ENCODE measurements at regions not wholly inside any gene's neighbourhood (a gene's known extent, or its start where the extent isn't known, plus 50 kb on each side); places are given as distances from the start of the nearest gene placed in this dataset.

DNA sequence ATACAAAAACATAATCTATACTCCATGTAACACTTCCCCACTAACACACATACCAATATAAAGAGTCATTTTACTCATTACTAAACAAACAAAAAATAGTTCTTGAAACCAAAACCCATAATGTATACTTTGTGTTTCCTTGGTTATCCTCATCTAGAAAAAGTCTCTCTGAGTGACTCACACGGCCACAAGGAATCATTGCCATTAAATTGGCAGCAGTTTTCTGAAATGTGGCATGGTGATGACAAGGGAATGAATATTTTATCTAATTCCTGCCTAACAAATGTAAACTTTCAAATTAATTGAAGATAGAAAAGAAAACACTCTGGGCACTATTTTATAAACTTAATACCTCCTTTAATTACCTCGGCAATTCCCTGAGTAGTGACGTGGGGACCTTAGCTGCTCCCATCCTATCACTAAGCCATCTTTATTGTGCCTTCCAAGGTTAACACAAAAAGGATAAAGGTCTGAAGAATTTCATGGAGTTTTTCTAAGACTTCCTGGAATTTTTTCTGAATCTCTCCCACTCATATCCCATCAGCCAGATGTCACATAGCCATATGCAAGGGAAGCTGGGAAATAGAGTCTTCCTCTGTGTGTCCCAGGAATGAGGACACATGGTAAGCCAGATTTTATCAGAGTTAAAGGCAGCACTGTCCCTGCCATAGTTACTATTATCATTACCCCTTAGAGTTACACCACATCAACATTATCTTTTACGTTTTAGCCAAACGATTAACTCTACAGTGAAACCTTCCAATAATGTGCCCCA, 857.2 kb upstream of the TENM4 start:
- TF ChIP-seq SIN3B (IDR thresholded peaks at IDR 0.05; ENCODE audit: low read length) (no peak), ZBTB7A (CRISPR knock-in tag; IDR thresholded peaks at IDR 0.05) (no peak), CEBPG (CRISPR knock-in tag; IDR thresholded peaks at IDR 0.05) (no peak), ZNF878 (CRISPR knock-in tag; IDR thresholded peaks at IDR 0.05) (no peak), POLR2AphosphoS5 (IDR thresholded peaks at IDR 0.05; ENCODE audit: low read depth, low read length) (no peak), ZNF598 (CRISPR knock-in tag; IDR thresholded peaks at IDR 0.05; ENCODE audit: borderline replicate concordance) (no peak)
- TF ChIP-seq, protein P1, sequence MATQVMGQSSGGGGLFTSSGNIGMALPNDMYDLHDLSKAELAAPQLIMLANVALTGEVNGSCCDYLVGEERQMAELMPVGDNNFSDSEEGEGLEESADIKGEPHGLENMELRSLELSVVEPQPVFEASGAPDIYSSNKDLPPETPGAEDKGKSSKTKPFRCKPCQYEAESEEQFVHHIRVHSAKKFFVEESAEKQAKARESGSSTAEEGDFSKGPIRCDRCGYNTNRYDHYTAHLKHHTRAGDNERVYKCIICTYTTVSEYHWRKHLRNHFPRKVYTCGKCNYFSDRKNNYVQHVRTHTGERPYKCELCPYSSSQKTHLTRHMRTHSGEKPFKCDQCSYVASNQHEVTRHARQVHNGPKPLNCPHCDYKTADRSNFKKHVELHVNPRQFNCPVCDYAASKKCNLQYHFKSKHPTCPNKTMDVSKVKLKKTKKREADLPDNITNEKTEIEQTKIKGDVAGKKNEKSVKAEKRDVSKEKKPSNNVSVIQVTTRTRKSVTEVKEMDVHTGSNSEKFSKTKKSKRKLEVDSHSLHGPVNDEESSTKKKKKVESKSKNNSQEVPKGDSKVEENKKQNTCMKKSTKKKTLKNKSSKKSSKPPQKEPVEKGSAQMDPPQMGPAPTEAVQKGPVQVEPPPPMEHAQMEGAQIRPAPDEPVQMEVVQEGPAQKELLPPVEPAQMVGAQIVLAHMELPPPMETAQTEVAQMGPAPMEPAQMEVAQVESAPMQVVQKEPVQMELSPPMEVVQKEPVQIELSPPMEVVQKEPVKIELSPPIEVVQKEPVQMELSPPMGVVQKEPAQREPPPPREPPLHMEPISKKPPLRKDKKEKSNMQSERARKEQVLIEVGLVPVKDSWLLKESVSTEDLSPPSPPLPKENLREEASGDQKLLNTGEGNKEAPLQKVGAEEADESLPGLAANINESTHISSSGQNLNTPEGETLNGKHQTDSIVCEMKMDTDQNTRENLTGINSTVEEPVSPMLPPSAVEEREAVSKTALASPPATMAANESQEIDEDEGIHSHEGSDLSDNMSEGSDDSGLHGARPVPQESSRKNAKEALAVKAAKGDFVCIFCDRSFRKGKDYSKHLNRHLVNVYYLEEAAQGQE (IDR thresholded peaks at IDR 0.05; ENCODE audit: borderline replicate concordance in 1 of 2, low read depth in 1 of 2, low read length in 2 of 2), result no peak
- TF ChIP-seq, protein P2, sequence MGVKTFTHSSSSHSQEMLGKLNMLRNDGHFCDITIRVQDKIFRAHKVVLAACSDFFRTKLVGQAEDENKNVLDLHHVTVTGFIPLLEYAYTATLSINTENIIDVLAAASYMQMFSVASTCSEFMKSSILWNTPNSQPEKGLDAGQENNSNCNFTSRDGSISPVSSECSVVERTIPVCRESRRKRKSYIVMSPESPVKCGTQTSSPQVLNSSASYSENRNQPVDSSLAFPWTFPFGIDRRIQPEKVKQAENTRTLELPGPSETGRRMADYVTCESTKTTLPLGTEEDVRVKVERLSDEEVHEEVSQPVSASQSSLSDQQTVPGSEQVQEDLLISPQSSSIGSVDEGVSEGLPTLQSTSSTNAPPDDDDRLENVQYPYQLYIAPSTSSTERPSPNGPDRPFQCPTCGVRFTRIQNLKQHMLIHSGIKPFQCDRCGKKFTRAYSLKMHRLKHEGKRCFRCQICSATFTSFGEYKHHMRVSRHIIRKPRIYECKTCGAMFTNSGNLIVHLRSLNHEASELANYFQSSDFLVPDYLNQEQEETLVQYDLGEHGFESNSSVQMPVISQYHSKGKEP (CRISPR knock-in tag; IDR thresholded peaks at IDR 0.05), result no peak
- TF ChIP-seq, protein P3, sequence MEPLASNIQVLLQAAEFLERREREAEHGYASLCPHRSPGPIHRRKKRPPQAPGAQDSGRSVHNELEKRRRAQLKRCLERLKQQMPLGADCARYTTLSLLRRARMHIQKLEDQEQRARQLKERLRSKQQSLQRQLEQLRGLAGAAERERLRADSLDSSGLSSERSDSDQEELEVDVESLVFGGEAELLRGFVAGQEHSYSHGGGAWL (CRISPR knock-in tag; IDR thresholded peaks at IDR 0.05), result no peak
- TF ChIP-seq, protein P4, sequence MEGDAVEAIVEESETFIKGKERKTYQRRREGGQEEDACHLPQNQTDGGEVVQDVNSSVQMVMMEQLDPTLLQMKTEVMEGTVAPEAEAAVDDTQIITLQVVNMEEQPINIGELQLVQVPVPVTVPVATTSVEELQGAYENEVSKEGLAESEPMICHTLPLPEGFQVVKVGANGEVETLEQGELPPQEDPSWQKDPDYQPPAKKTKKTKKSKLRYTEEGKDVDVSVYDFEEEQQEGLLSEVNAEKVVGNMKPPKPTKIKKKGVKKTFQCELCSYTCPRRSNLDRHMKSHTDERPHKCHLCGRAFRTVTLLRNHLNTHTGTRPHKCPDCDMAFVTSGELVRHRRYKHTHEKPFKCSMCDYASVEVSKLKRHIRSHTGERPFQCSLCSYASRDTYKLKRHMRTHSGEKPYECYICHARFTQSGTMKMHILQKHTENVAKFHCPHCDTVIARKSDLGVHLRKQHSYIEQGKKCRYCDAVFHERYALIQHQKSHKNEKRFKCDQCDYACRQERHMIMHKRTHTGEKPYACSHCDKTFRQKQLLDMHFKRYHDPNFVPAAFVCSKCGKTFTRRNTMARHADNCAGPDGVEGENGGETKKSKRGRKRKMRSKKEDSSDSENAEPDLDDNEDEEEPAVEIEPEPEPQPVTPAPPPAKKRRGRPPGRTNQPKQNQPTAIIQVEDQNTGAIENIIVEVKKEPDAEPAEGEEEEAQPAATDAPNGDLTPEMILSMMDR (CRISPR knock-in tag; IDR thresholded peaks at IDR 0.05), result no peak
